ENCODE measurements at regions not wholly inside any gene's neighbourhood (a gene's known extent, or its start where the extent isn't known, plus 50 kb on each side); places are given as distances from the start of the nearest gene placed in this dataset.

DNA sequence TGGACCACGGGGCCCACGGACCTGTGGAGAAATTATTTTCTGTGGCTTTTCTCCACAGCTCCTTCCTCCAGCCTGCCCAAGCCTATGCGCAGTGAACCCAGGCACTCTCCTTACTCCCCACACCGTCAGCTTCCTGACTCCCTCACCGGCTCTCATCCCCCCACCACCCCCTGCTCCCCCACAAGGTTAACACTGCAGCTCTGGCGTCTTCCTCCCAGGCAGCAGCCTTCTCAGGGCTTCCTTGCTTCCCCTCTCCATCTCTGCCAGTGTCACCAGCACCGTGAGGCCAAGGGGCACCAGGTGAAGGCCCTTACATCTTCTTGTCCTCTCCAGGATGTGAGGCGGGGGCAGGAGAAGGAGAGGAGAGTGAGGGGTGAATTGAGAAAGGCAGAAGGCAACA lies 168.3 kb upstream of the TLE3 start:
- TF ChIP-seq POLR2AphosphoS5 (IDR thresholded peaks at IDR 0.05; ENCODE audit: borderline replicate concordance, low read depth, low read length), result no peak
- no peak for TF ChIP-seq EZH2 (IDR thresholded peaks at IDR 0.05)
- no peak for TF ChIP-seq FOXP2 (optimal IDR thresholded peaks at IDR 0.05; ENCODE audit: control extremely low read depth, extremely low read length, insufficient read depth)

All from SK-N-MC (cell line).